Natural killer cell (primary cell): ENCODE measurements at regions not wholly inside any gene's neighbourhood (a gene's known extent, or its start where the extent isn't known, plus 50 kb on each side); places are given as distances from the start of the nearest gene placed in this dataset.

Source experiments
- ATAC-seq, 3 donors: fragments of 150-1000 bp in 2 of 3; fragments of 200-7000 bp in 1 of 3; cut with Tn5 transposase; 1 replicate in 1 of 3; 2 replicates in 2 of 3; pipeline ENCODE4 v1.10.0; 2021; ENCODE audit warnings: mild to moderate bottlenecking in 2 of 3, moderate library complexity in 2 of 3
- DNase-seq, 2 donors: peaks; one replicate each; pipeline versions ENCODE4 v3.0.0 to v3.0.0-alpha.2; 2013 to 2021; ENCODE audit warnings: mixed read lengths in 1 of 2
- H3K27ac ChIP-seq: one replicate; pipeline ENCODE4 v1.5.1; 2013; ENCODE audit warnings: mild to moderate bottlenecking, low read length
- H3K27me3 ChIP-seq: one replicate; pipeline ENCODE4 v1.6.1; 2013; ENCODE audit warnings: low read length; ENCODE audit not compliant: control insufficient read depth, insufficient read depth
- H3K36me3 ChIP-seq: one replicate; pipeline ENCODE4 v1.6.1; 2013; ENCODE audit warnings: low read length; ENCODE audit not compliant: control insufficient read depth, insufficient read depth
- H3K4me1 ChIP-seq: one replicate; pipeline ENCODE4 v1.6.1; 2013; ENCODE audit warnings: low read length; ENCODE audit not compliant: control insufficient read depth, insufficient read depth
- H3K4me3 ChIP-seq: one replicate; pipeline ENCODE4 v1.5.1; 2013; ENCODE audit warnings: low read length
- H3K9me3 ChIP-seq: one replicate; pipeline ENCODE4 v1.6.1; 2013; ENCODE audit warnings: low read length; ENCODE audit not compliant: control insufficient read depth, insufficient read depth
- H3K27ac Mint-ChIP-seq, 2 donors: one replicate each; pipeline ENCODE4 v1.8.0; 2022; ENCODE audit warnings: mild to moderate bottlenecking in 2 of 2, mixed read lengths in 2 of 2, moderate library complexity in 1 of 2
- H3K27me3 Mint-ChIP-seq, 2 donors: one replicate each; pipeline ENCODE4 v1.8.0; 2022; ENCODE audit warnings: low read depth in 2 of 2, mixed read lengths in 2 of 2
- H3K36me3 Mint-ChIP-seq: one replicate; pipeline ENCODE4 v1.8.0; 2022; ENCODE audit warnings: mixed read lengths
- H3K4me1 Mint-ChIP-seq, 2 donors: one replicate each; pipeline ENCODE4 v1.8.0; 2022; ENCODE audit warnings: mixed read lengths in 2 of 2
- H3K4me3 Mint-ChIP-seq: one replicate; pipeline ENCODE4 v1.8.0; 2022; ENCODE audit warnings: mild to moderate bottlenecking, moderate library complexity, mixed read lengths
- H3K9me3 Mint-ChIP-seq, 2 donors: one replicate each; pipeline ENCODE4 v1.8.0; 2022; ENCODE audit warnings: mixed read lengths in 2 of 2
- CTCF ChIP-seq: fragments of 200-600 bp; IDR thresholded peaks from one replicate; pipeline ENCODE4 v1.8.0; 2022; ENCODE audit warnings: antibody characterized with exemption
- WGBS: methylation state at CpG from one replicate; pipeline ENCODE4 v1.1.7; 2013; ENCODE audit warnings: missing lambda C conversion rate; ENCODE audit not compliant: insufficient coverage; 5-methylcytosine and 5-hydroxymethylcytosine counted together
- intact Hi-C: fragments of 100-400 bp; cut with micrococcal nuclease; formaldehyde crosslinking; loops from one replicate; pipeline ENCODE4 v1.14.2; 2022

GRCh38 chr5:124318661-124319060, 427.8 kb downstream of the ZNF608 start:
- Histone ChIP-seq H3K27me3 (no peaks in the 10 kb centered on the region), H3K4me1 (no peaks in the 10 kb centered on the region), H3K27ac (no peak overlapping the region), H3K36me3 (no peaks in the 10 kb centered on the region), H3K4me3 (no peak overlapping the region), H3K9me3 (no peaks in the 10 kb centered on the region)
- intact Hi-C loops = no loop called here
- no peak overlapping the region for H3K4me3 Mint-ChIP-seq
- no peak for ATAC-seq
- H3K9me3 Mint-ChIP-seq = no peaks in the 10 kb centered on the region
- no peaks in the 10 kb centered on the region for H3K4me1 Mint-ChIP-seq
- 96% methylated on average over 1 of the region's 1 CpG for WGBS
- DNase-seq = no peak
- no peak overlapping the region for H3K27ac Mint-ChIP-seq
- TF ChIP-seq CTCF = no peak
- H3K36me3 Mint-ChIP-seq = no peaks in the 10 kb centered on the region
- H3K27me3 Mint-ChIP-seq = peaks cover 0 to 10% of the 10 kb centered on the region in 2 donors

- Histone ChIP-seq H3K9me3 (no peaks in the 10 kb centered on the region), H3K4me3 (no peak overlapping the region), H3K36me3 (no peaks in the 10 kb centered on the region), H3K27ac (no peak overlapping the region), H3K27me3 (no peaks in the 10 kb centered on the region), H3K4me1 (no peaks in the 10 kb centered on the region)
- Mint-ChIP-seq H3K4me1 (no peaks in the 10 kb centered on the region), H3K36me3 (no peaks in the 10 kb centered on the region), H3K27ac (no peak overlapping the region), H3K27me3 (peaks cover 0 to 10% of the 10 kb centered on the region in 2 donors), H3K9me3 (no peaks in the 10 kb centered on the region), H3K4me3 (no peak overlapping the region)
- 79% methylated on average over 3 of the region's 3 CpGs for WGBS
- TF ChIP-seq CTCF = no peak
- ATAC-seq (no peak), DNase-seq (no peak)
- intact Hi-C loops = no loop called here
These were observed 429.0 kb downstream of the ZNF608 start for GRCh38 chr5:124317451-124317850.

- Histone ChIP-seq H3K4me1 (no peaks in the 10 kb centered on the region), H3K27me3 (no peaks in the 10 kb centered on the region), H3K36me3 (no peaks in the 10 kb centered on the region), H3K27ac (no peak overlapping the region), H3K4me3 (no peak overlapping the region), H3K9me3 (no peaks in the 10 kb centered on the region)
- TF ChIP-seq CTCF = no peak
- no peaks in the 10 kb centered on the region for H3K4me1 Mint-ChIP-seq
- H3K27me3 Mint-ChIP-seq = peaks cover 0 to 3% of the 10 kb centered on the region in 2 donors
- no peaks in the 10 kb centered on the region for H3K36me3 Mint-ChIP-seq
- 86% methylated on average over 3 of the region's 3 CpGs for WGBS
- intact Hi-C loops = no loop called here
- no peak overlapping the region for H3K4me3 Mint-ChIP-seq
- H3K27ac Mint-ChIP-seq = no peak overlapping the region
- ATAC-seq = no peak
- no peak for DNase-seq
- no peaks in the 10 kb centered on the region for H3K9me3 Mint-ChIP-seq
These were observed 430.6 kb downstream of the ZNF608 start for GRCh38 chr5:124315741-124316415.

- no peak for DNase-seq
- ATAC-seq = no peak
- H3K27ac Mint-ChIP-seq = no peak overlapping the region
- intact Hi-C loops = no loop called here
- Histone ChIP-seq H3K27me3 (no peaks in the 10 kb centered on the region), H3K27ac (no peak overlapping the region), H3K4me1 (no peaks in the 10 kb centered on the region), H3K9me3 (no peaks in the 10 kb centered on the region), H3K36me3 (no peaks in the 10 kb centered on the region), H3K4me3 (no peak overlapping the region)
- H3K4me1 Mint-ChIP-seq = no peaks in the 10 kb centered on the region
- WGBS = 72% methylated on average over 3 of the region's 3 CpGs
- no peak overlapping the region for H3K4me3 Mint-ChIP-seq
- H3K27me3 Mint-ChIP-seq = no peaks in the 10 kb centered on the region
- no peak for TF ChIP-seq CTCF
- no peaks in the 10 kb centered on the region for H3K9me3 Mint-ChIP-seq
- H3K36me3 Mint-ChIP-seq = no peaks in the 10 kb centered on the region
These were observed 436.0 kb downstream of the ZNF608 start for GRCh38 chr5:124310453-124310852.
